ENCODE measurements at regions not wholly inside any gene's neighbourhood (a gene's known extent, or its start where the extent isn't known, plus 50 kb on each side); places are given as distances from the start of the nearest gene placed in this dataset.

- FAIRE-seq (no peak), ATAC-seq (no peak), DNase-seq (ENCODE audit: low spot score) (no peak)
- WGBS (ENCODE audit: low lambda C conversion rate): 0% methylated on average over 2 of the region's 2 CpGs
- H3K4me1 ChIP-seq (ENCODE audit: insufficient read depth, low read length): no peaks in the 10 kb centered on the region
- ChIA-PET CTCF (ENCODE audit: low intra/inter-chr PET ratio, low total read pairs) (no interaction called here), POLR2A (no interaction called here)
- H2AFZ ChIP-seq (ENCODE audit: low read length): no peak overlapping the region
- no peaks in the 10 kb centered on the region for H3K27me3 ChIP-seq (ENCODE audit: control insufficient read depth in 1 of 2, insufficient read depth in 2 of 2, low read length in 2 of 2)
- H3K79me2 ChIP-seq (ENCODE audit: insufficient read depth, low read length): no peaks in the 10 kb centered on the region
- H4K20me1 ChIP-seq (ENCODE audit: insufficient read depth, low read length): no peaks in the 10 kb centered on the region
- no peak overlapping the region for H3K4me3 ChIP-seq (replicated peaks in 1 of 3; ENCODE audit: insufficient read depth in 1 of 3, low read depth in 2 of 3, low read length in 3 of 3)
- H3K9me3 ChIP-seq (ENCODE audit: low read length): no peaks in the 10 kb centered on the region
- no peak overlapping the region for H3K4me2 ChIP-seq (ENCODE audit: low read depth, low read length)
- no TSS peak for BruUV-seq (replicated peaks)
- no peak overlapping the region for H3K27ac ChIP-seq (ENCODE audit: extremely low read length, insufficient read depth, low read length)
- intact Hi-C loops (cut with micrococcal nuclease; ENCODE audit: unreplicated experiment) (no loop called here), in situ Hi-C loops (cut with HindIII; ENCODE audit: extremely low pct_ligation_motif_present, low pct_unique_long_range_greater_than_20kb) (no loop called here)
- H3K36me3 ChIP-seq (replicated peaks in 1 of 2; ENCODE audit: control insufficient read depth in 1 of 2, insufficient read depth in 2 of 2, low read length in 2 of 2): no peaks in the 10 kb centered on the region
- H3K9ac ChIP-seq (ENCODE audit: insufficient read depth, low read depth, low read length): no peak overlapping the region
- TF ChIP-seq, protein P1, sequence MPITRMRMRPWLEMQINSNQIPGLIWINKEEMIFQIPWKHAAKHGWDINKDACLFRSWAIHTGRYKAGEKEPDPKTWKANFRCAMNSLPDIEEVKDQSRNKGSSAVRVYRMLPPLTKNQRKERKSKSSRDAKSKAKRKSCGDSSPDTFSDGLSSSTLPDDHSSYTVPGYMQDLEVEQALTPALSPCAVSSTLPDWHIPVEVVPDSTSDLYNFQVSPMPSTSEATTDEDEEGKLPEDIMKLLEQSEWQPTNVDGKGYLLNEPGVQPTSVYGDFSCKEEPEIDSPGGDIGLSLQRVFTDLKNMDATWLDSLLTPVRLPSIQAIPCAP (CRISPR knock-in tag; IDR thresholded peaks at IDR 0.05; ENCODE audit: low read depth): no peak
- no peak for TF ChIP-seq ZNF121 (CRISPR knock-in tag; IDR thresholded peaks at IDR 0.05)
- TF ChIP-seq, protein P2, sequence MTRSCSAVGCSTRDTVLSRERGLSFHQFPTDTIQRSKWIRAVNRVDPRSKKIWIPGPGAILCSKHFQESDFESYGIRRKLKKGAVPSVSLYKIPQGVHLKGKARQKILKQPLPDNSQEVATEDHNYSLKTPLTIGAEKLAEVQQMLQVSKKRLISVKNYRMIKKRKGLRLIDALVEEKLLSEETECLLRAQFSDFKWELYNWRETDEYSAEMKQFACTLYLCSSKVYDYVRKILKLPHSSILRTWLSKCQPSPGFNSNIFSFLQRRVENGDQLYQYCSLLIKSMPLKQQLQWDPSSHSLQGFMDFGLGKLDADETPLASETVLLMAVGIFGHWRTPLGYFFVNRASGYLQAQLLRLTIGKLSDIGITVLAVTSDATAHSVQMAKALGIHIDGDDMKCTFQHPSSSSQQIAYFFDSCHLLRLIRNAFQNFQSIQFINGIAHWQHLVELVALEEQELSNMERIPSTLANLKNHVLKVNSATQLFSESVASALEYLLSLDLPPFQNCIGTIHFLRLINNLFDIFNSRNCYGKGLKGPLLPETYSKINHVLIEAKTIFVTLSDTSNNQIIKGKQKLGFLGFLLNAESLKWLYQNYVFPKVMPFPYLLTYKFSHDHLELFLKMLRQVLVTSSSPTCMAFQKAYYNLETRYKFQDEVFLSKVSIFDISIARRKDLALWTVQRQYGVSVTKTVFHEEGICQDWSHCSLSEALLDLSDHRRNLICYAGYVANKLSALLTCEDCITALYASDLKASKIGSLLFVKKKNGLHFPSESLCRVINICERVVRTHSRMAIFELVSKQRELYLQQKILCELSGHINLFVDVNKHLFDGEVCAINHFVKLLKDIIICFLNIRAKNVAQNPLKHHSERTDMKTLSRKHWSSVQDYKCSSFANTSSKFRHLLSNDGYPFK (CRISPR knock-in tag; IDR thresholded peaks at IDR 0.05; ENCODE audit: borderline replicate concordance): no peak
- no peak for TF ChIP-seq ZNF333 (CRISPR knock-in tag; IDR thresholded peaks at IDR 0.05; ENCODE audit: borderline replicate concordance)
- no peak for TF ChIP-seq ONECUT2 (CRISPR knock-in tag; IDR thresholded peaks at IDR 0.05)
- no peak for TF ChIP-seq ZNF224 (CRISPR knock-in tag; IDR thresholded peaks at IDR 0.05)
- no peak for TF ChIP-seq NR2F1 (CRISPR knock-in tag; IDR thresholded peaks at IDR 0.05)
- TF ChIP-seq ZNF678 (CRISPR knock-in tag; IDR thresholded peaks at IDR 0.05): no peak
- TF ChIP-seq ZNF776 (CRISPR knock-in tag; IDR thresholded peaks at IDR 0.05): no peak
- TF ChIP-seq FOXA1 (IDR thresholded peaks at IDR 0.05): no peak
- TF ChIP-seq FOXA1 (CRISPR knock-in tag; IDR thresholded peaks at IDR 0.05): no peak
- TF ChIP-seq ZNF230 (CRISPR knock-in tag; IDR thresholded peaks at IDR 0.05): no peak
- TF ChIP-seq CEBPG (CRISPR knock-in tag; IDR thresholded peaks at IDR 0.05): no peak
- no peak for TF ChIP-seq SKIL (CRISPR knock-in tag; IDR thresholded peaks at IDR 0.05; ENCODE audit: borderline replicate concordance)
- TF ChIP-seq MED13 (CRISPR knock-in tag; IDR thresholded peaks at IDR 0.05): no peak
- TF ChIP-seq ZNF772 (CRISPR knock-in tag; IDR thresholded peaks at IDR 0.05): no peak
- TF ChIP-seq NFIB (CRISPR knock-in tag; IDR thresholded peaks at IDR 0.05; ENCODE audit: borderline replicate concordance): no peak
- TF ChIP-seq BCLAF1 (IDR thresholded peaks at IDR 0.05): no peak
- TF ChIP-seq CCDC6 (CRISPR knock-in tag; IDR thresholded peaks at IDR 0.05): no peak
These were observed 1877.3 kb upstream of the ACO1 start for GRCh38 chr9:30507166-30507565.
